Epithelial cell of esophagus (primary cell): ENCODE measurements at regions not wholly inside any gene's neighbourhood (a gene's known extent, or its start where the extent isn't known, plus 50 kb on each side); places are given as distances from the start of the nearest gene placed in this dataset.

Experiments used
- DNase-seq: peaks from one replicate; pipeline ENCODE4 v3.0.0; 2010; ENCODE audit warnings: low read depth
- H3K4me3 ChIP-seq: 2 replicates; pipeline ENCODE4 v1.5.1; 2011; ENCODE audit warnings: mild to moderate bottlenecking, low read length, control low read depth
- CTCF ChIP-seq: IDR thresholded peaks from 2 replicates; pipeline ENCODE4 v1.5.1; 2011; ENCODE audit warnings: low read depth, mild to moderate bottlenecking, low read length, control low read depth, inconsistent platforms; ENCODE audit not compliant: insufficient read depth; ENCODE audit errors: missing control alignments

GRCh38 chr13:105336706-105337576 is 1198.5 kb downstream of the EFNB2 start:
- no peak for TF ChIP-seq CTCF
- peak; percentile 32 for DNase-seq
- H3K4me3 ChIP-seq = no peak overlapping the region

- TF ChIP-seq CTCF = no peak
- H3K4me3 ChIP-seq = no peak overlapping the region
- DNase-seq = no peak
Observed at GRCh38 chr13:105334211-105334610, 1201.3 kb downstream of the EFNB2 start.

- DNase-seq = no peak
- no peak for TF ChIP-seq CTCF
Observed at GRCh38 chr13:105333416-105333815, 1202.0 kb downstream of the EFNB2 start.

GRCh38 chr13:105329359-105329758 is 1206.1 kb downstream of the EFNB2 start:
- no peak overlapping the region for H3K4me3 ChIP-seq
- no peak for TF ChIP-seq CTCF

More at GRCh38 chr13:105333416-105333815, 1202.0 kb downstream of the EFNB2 start:
- no peak overlapping the region for H3K4me3 ChIP-seq

GRCh38 chr13:105328212-105328611 is 1207.2 kb downstream of the EFNB2 start:
- no peak for TF ChIP-seq CTCF
- no peak overlapping the region for H3K4me3 ChIP-seq
- no peak for DNase-seq

More at GRCh38 chr13:105329359-105329758, 1206.1 kb downstream of the EFNB2 start:
- no peak for DNase-seq

GRCh38 chr13:105327581-105328126 is 1207.8 kb downstream of the EFNB2 start:
- no peak overlapping the region for H3K4me3 ChIP-seq
- DNase-seq = no peak
- TF ChIP-seq CTCF = no peak
